Cardiac septum (tissue), 1 donor: ENCODE measurements at regions not wholly inside any gene's neighbourhood (a gene's known extent, or its start where the extent isn't known, plus 50 kb on each side); places are given as distances from the start of the nearest gene placed in this dataset.
"Not testable (repeated sequence)": the region's sequence is repeated elsewhere in the genome, so short reads cannot be mapped to it uniquely, and the experiment has no call there.

Source experiments
- DNase-seq: peaks from one replicate; pipeline ENCODE4 v3.0.0-alpha.2; 2020; ENCODE audit warnings: low spot score
- intact Hi-C: fragments of 100-400 bp; cut with DNase I; formaldehyde crosslinking; loops from one replicate; pipeline ENCODE4 v1.14.0; 2022
- donor health status: DM: no; HTN: no; CAD: no.

DNA sequence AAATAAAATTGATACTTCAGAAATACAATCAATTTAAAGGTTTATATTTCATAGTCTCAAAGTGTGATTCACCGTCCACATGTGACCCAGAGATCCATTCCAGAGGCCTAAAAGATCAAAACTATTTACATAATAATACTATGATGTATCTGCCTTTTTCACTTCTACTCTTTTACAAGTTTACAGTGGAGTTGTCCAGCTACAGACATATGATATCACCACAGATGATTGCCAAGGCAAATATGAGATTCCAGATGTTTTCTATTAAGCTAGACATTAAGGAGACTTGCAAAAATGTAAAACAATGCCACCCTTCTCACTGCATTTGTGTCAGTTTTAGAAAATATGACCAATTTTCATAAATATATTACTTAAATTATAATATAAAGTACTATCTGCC is 443.7 kb downstream of the GJA1 start:
- intact Hi-C loops, result no loop called here
- DNase-seq, result no peak

DNA sequence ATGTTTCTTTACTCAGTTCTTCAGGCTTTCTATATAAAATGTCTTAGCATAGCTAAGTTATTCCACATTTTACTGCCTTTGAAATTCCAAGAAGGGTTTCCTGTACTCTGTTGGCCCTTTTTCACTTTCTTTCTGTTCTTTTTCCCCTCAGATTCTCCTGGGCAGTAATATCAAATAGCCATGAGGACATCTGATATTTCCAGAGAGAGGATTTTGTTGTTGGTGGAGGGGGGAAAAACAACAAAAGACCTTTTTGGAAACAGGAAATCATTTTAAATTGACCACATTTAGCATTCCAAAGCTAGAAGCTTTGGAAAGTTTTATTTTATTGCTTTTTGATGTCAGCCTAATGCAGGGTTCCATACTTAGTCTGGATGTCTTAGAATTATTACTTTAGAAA is 445.4 kb downstream of the GJA1 start:
- DNase-seq, result no peak
- intact Hi-C loops, result no loop called here

DNA sequence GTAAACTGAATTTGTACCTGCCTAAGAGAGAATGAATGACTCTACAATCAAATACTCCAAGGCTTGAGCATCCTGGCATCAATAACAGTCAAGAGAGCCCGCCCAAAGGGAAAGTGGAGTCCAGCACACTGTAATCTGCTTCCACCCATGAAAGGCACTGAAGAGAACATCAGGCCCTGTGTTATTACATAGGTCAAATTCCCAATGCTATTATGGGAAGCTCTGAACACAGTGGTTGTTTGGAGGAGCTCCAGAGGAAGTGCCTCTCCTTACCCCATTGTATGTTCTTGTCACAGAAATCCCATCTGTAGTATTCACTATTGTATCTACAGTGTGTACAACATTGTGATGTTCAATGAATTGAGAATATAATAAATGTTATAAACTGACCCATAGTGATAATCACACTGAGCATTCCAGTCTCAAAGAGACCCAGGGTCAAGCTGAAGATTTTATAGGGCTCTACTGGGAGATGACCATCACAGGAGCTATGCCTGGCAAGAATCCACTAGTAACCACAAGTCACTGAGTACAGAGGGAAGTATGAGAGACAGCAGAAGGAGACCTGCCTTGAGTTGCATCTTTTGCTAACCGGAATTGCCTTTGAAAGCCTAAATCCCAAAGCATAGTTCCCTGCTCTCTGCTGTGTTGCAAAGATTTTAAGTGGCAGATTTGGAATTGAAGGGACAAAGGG is 446.7 kb downstream of the GJA1 start:
- no peak for DNase-seq
- intact Hi-C loops, result no loop called here

DNA sequence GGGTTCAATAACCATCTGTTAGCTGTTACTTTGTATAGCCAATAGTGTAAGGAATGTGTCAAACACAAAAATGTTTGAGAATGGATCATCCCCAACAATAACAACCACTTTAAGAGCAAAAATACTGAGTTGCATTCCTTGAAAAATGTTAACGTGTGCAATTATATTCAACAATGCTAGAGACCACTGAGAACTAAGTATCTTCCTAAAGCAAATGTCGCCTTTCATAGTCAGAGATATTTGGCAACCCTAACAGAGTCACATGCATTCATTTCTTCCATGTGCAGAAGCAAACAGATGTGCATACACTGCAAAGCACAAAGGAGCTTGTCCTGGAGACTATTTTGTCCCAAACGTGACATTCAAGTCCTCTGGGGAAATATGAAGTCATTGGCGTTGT is 448.6 kb downstream of the GJA1 start:
- no peak for DNase-seq
- intact Hi-C loops, result no loop called here

DNA sequence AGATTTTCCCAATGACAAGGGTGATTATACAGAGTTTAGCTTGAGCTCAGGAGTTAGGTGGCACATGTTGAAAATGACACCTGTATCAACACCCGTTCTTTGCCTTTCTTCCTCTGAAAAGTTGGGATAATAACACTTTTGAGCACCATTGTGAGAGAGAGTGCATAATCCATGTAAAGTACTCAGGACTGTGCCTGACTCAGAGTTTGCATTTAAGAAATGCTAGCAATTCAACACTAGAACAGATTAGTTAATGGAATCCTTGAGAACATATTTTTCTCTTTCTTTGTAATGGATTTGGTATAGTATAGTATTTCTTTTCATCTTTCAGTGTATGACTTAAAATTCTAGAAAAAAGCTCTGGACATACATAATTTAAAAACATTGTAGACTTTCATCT is 449.2 kb downstream of the GJA1 start:
- DNase-seq, result no peak
- intact Hi-C loops, result no loop called here

DNA sequence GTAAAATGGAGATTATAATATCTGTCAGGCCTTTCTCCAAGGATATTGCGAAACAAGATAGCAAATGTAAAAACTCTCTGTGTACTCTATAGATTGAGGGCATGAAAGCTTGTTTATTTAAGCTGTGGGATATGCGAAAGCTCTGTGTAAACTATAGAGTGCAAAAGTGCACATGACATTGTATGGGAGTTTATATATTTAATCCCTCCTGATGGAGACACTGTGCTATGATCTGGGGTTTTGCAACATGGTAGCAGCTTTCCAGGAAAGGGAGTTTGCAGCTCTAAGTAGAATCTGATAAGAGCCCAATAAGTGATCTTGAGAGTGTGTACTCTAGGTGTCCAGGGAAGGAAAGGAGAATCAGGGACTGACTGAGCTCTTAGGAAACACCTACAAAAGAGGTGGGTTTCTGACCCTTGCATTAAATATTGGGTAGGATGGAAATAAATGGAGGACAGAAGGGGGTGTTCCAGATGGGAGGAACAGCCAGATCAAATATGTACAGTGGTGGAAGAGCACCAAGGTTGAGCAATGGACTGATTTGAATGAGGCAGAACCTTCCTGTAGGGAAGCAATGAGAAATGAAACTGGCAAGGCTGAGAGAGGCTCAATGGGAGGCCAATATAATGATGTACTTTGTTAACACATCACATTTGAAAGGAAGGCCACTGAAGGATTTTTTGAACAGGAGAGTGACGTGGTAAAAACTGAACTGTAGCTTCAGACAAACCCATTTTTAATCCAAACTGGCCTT is 450.1 kb downstream of the GJA1 start:
- intact Hi-C loops, result no loop called here
- no peak for DNase-seq

DNA sequence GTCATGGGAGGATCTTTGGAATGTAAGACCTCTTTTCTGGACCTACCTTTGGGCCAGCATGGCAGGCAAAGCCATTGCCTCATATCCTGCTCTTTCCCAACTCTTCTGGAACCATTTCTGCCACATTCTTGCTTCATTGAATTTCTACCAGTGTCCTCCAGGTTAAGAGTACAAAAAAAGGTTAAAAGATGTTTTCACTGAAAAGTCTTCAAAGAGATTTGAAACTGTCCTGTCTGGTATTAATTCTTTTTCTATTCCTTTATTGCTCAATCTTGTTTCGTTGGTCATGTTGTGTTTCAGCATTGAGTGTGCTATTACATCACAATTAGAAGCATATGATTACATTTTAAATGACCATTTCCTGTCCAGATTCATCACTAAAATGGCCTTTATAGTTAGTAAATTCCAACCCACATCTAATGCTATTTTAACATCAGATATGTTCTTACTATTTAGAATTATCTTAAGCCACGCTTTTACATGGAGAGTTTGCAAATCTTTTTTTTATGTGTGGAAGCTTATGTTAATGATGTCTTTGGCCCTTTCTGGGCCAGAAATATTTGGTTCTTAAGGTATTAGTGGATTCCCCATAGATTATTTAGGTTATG is 450.9 kb downstream of the GJA1 start:
- DNase-seq, result no peak
- intact Hi-C loops, result no loop called here

DNA sequence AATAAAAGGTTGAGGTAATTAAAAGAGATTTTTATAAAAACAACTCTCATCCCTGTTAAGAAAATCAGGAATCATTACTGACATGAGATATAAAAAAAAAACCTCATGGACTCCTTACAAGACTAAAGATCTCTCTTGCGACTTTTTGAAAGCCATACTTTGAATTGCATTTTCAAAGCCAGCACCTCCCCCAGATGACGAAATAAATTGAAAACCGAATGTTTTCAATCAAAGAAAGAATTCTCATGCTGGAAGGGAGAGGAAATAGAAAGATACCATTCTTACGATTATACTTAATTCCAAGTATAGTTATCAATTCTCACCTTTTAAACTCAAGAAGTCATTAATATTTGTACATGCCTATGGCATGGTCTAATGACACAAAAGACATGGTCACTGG is 452.3 kb downstream of the GJA1 start:
- intact Hi-C loops, result no loop called here
- DNase-seq, result no peak

DNA sequence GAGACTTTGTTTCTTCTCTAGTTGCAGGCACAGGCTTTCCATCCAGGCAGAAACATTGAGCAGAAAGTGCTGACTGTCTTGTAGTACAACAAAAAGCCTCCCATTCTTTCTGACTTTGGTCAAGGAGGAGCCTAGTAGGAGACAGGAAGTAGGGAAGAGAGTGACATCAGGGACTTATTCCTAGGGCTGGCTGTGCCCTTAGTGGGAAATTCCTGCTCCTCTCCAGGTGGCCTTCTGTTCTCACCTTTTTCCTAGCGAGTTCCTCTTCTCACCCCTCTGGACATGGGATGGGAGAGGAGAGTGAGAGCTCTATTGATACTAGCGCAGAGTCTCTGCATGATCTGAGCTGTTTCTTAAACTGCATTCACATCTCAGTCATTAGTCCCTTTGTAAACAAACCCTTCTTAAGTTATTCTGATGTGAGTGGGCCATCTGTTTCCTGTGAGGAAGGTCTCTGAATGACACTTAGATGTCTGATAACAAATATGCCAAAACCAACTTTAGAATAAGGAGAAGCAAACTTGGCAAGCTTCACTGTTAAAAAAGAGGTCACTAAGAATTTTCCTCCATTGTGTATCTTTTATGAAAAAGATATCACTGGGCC is 455.0 kb downstream of the GJA1 start:
- intact Hi-C loops, result no loop called here
- DNase-seq, result no peak

DNA sequence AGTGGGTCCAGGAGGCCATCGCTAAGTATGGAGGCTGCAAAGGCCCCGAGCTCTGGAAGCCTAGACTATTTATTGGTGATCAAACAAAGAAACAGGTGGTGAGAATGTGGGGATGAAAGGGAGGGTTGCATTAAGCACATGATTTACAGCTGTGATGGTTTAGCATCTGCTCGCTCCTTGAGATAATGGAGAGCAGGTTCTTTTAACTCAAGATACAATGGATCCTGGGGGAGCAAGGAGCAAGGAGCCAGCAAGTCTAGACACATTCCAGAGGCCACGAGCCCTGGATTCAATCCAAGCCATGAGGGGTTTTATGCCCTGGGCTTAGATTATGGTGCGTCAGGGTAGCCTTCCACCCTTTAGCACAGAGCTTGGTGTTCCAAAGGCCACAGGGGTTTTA is 460.3 kb downstream of the GJA1 start:
- intact Hi-C loops, DNase-seq: not testable (repeated sequence)

DNA sequence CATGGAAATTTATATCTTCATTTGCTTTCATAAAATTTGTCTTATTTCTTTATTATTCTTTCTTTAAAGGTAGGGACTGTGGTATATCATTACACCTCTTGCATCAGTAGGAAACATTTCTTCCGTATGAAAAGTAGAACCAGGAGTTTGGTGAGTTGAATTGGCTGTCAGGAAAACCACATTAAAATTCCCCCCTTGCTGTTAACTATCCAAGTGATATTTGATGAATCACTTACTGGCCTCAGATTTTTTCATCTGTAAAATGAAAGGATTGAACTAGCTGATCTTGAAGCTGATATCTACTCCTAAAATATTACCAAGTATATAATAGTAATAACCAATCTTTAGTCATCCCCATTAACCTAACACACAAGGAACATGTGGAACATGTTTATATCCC is 460.9 kb downstream of the GJA1 start:
- no peak for DNase-seq
- intact Hi-C loops, result no loop called here

DNA sequence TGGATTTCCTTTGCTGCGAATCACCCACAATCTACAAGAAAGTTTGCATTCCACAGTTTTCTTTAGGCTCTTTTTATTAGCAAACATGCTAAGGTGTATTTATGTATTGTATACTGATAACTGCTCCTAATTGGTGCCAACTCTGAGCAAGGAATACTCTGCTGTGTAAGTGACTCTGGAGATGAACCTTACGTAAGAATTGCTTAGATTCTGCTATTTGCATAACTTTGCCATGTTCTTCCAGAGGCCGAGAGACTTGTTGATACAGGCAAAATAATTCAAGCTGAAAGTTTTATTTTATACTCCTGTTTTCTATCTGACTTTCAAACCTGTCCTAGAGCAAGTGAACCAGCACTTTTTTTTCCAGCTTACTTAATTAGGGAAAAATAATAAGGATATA is 461.3 kb downstream of the GJA1 start:
- intact Hi-C loops, result no loop called here
- no peak for DNase-seq

DNA sequence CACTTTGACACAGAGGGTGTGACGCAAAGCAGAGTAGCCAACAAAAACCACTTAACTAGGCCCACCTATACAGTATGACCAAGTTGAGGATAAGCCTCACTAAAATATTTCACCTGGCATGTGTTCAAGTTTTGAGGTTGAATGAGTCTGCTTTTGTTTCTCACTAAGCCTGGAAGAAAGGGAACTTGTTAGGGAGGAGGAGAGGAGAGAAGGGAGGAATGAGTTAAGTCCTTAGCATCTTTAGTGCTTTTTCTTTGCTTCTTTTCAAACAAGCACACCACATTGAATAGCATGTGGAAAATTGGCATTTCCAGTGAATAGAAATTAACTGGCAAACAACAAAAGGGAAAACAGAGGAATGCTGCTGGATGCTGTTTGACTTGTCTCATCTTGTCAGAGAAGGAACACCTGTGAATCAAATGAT is 461.9 kb downstream of the GJA1 start:
- intact Hi-C loops, result no loop called here
- no peak for DNase-seq

DNA sequence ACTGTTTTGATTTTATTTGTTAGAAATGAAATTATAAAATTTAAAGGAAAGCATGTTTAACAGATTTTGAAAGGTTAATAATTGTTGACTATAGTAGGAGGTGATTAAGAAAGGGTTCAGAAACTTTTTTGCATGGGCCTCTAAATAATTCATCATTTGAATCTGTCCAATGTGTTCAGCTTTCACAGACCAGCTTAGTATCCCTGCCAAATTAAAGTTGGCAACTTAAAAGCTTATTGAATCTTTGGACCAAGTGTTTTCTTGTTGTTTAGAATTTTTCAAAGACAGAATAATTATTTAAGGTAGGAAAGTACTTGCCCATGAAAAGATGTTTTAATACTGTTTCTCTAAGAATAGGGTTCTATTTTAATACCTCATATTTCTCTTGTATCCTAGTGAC is 466.0 kb downstream of the GJA1 start:
- intact Hi-C loops, result no loop called here
- DNase-seq, result no peak

DNA sequence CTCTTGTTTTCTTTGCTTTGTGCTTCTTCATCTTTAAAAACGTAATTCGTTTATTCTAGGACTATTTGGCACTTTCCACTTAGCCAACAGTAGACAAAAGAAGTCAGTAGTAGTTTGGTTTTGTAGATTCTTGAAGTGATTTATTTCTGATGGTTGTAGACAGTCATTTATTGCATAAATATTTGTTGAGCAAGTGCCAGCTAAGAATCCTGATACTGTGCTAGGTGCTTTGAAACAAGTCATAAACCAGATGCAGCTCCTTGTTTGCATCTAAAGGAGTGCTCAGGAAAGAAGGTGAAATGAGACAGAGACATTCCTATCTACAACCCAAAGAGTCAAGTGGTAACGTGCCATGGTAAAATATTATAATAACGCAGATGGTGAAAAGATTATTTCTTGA is 469.1 kb downstream of the GJA1 start:
- intact Hi-C loops, result no loop called here
- DNase-seq, result no peak

DNA sequence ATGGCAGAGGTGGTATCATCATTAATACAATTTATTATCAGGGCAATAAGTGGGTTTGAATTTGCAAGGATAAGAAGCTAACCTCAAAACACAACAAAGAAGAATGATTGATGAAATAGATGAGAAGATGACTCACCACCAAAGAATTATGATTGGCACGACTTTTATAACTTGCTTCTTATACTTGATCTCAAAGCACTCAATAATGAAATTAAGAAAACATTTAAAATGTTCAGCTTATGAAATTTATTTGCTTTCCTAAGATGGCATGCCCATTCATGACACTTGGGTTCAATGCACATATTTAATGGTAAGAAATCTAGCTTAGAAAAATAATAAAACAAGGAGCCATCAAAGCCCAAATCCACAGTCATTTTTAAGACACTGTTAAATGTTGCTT is 477.5 kb downstream of the GJA1 start:
- intact Hi-C loops, result no loop called here
- no peak for DNase-seq

DNA sequence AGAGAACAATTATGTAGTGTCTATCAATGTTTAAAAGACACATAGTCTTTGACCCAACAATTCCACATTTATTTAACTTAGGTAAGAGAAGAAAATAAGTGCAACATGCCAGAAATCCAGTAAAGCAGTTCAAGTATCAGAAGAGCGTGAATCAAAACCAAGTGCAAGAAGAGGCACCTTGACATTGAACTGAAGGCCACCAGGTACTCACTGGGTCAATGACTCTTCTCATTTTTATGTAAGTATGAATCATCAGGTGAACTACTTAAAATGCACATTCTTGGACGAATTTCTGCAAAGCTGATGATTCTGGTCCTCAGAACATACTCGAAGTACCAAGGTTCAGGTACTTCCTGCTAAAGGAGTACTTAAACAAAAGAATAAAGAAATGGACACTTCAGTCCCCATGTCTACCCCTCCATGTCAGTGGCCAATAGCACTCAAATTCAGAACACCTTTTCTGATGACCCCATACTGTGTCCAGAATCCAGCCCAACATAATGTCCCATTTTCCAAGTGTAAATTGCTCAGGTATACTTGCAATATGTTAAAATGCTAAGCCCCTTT is 481.9 kb downstream of the GJA1 start:
- no peak for DNase-seq
- intact Hi-C loops, result no loop called here

DNA sequence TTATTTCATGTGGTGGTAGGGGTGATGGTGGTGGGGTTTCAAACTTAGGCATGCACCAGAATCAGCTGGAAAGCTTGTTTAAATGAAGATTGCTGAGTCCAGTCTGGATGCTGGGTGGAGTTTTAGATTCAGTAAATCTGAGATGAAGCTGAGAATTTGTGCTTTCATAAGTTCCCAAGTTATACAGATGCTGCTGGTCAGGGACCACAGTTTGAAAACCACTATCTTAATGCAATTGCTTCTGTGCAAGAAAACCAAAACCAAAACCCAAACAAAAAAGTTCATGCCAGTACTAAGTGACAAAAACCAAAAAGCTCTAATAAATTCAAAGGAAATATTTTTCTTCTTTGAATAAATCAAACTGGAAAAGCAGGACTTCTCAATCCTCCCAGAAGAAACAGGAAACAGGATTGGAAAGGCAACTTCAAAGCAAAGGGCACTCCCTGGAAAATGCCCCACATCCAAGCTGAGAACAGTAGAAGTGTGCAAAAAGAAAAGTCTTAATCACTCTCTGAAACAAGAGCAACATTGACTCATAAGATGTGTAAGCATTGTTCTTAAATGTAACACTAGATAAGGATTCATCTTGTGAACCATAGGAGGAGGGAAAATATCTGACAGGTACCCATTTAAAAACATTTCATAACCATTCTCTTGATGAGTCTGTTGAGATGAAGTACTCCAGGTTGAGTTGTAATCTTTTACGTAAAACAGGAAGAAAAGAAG is 481.5 kb upstream of the HSF2 start:
- intact Hi-C loops, result no loop called here

DNA sequence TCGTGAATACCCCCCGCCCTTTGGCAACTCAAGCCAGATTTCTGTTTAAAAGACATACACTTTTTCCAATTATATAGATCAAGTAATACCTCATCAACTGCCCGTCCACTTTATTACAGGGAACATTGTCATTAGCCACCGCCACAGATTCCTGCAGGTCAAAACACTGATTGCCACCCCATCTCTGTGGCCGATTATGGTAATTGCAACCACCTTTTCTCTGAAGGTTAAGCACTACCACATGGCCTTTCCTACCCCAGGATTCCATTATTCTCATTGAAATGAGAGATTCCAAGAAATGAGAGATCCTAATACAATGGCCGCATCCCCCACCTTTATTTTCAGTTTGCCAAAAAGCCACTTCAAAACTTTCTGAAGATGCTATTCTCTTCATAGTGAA is 478.8 kb upstream of the HSF2 start:
- intact Hi-C loops, result no loop called here
- no peak for DNase-seq

More for the DNA sequence above, 481.5 kb upstream of the HSF2 start:
- no peak for DNase-seq

DNA sequence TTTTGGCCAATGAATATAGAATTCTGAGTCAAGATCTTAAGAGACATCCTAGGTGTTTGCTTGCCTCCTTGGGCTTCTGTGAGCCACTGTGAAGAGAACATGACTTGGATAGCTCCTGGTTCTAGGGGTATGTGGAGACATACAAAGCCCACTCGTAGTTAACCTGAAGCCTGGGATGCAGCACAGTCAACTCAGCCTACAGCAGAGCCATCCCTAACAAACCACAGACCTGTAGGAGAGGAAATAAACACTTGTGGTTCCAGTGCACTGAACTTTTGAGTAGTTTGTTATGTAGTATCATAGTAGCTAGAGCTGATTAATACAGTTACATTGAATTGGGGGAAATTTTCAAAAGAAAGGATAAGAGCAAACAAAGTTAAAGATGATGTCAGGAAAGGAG is 474.4 kb upstream of the HSF2 start:
- intact Hi-C loops, result no loop called here
- DNase-seq, result no peak
